ENCODE measurements at regions not wholly inside any gene's neighbourhood (a gene's known extent, or its start where the extent isn't known, plus 50 kb on each side); places are given as distances from the start of the nearest gene placed in this dataset.

DNA sequence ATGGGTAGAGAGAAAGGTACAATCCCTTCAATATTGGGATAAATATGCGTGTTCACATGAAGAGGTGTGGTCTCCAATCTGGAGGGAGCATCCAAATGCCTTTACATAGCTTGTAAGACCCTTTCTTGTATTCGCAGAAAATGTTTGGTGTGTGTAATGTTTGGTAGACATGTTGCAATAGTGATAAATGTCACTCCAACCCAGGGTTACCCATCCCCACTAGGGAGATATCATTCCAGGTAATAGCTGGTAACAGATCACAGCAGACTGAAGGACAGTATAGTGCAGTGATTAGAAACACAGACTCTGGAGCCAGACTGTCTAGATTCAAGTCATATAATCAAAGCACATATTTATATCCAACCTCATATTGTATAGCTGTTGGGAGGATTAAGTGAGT, 733.6 kb upstream of the TBX3 start:
- Mint-ChIP-seq H3K4me3 (no peak overlapping the region), H3K9me3 (no peaks in the 10 kb centered on the region), H3K27me3 (ENCODE audit: insufficient read depth) (no peaks in the 10 kb centered on the region; the same call in 1 of the 2 replicates), H3K36me3 (ENCODE audit: low read depth) (no peaks in the 10 kb centered on the region), H3K27ac (no peak overlapping the region), H3K4me1 (ENCODE audit: low read depth) (no peaks in the 10 kb centered on the region)
- TF ChIP-seq, protein P1, sequence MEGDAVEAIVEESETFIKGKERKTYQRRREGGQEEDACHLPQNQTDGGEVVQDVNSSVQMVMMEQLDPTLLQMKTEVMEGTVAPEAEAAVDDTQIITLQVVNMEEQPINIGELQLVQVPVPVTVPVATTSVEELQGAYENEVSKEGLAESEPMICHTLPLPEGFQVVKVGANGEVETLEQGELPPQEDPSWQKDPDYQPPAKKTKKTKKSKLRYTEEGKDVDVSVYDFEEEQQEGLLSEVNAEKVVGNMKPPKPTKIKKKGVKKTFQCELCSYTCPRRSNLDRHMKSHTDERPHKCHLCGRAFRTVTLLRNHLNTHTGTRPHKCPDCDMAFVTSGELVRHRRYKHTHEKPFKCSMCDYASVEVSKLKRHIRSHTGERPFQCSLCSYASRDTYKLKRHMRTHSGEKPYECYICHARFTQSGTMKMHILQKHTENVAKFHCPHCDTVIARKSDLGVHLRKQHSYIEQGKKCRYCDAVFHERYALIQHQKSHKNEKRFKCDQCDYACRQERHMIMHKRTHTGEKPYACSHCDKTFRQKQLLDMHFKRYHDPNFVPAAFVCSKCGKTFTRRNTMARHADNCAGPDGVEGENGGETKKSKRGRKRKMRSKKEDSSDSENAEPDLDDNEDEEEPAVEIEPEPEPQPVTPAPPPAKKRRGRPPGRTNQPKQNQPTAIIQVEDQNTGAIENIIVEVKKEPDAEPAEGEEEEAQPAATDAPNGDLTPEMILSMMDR (IDR thresholded peaks at IDR 0.05), result no peak
- no peak for DNase-seq

DNA sequence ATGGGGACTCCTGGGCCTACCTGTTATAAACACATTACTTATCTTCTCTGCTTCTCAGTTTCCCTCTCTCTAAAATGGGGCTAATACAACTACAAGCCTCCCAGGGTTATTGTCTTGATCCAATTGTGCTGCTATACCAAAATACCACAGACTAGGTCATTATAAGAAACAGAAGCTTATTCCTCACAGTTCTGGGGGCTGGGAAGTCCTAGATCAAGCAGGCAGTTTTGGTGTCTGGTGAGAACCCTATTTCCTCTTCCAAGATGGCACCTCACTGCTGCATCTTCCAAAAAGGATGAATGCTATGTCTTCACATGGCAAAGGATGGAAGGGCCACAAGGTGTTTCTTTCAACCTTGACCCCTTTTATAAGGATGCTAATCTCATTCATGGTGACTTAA, 732.9 kb upstream of the TBX3 start:
- DNase-seq, result no peak
- TF ChIP-seq, protein P1 (IDR thresholded peaks at IDR 0.05), result no peak
- H3K27ac Mint-ChIP-seq, result no peak overlapping the region
- no peaks in the 10 kb centered on the region for H3K36me3 Mint-ChIP-seq (ENCODE audit: low read depth)
- H3K27me3 Mint-ChIP-seq (ENCODE audit: insufficient read depth), result no peaks in the 10 kb centered on the region; the same call in 1 of the 2 replicates
- H3K4me1 Mint-ChIP-seq (ENCODE audit: low read depth), result no peaks in the 10 kb centered on the region
- H3K4me3 Mint-ChIP-seq, result no peak overlapping the region
- H3K9me3 Mint-ChIP-seq, result no peaks in the 10 kb centered on the region

DNA sequence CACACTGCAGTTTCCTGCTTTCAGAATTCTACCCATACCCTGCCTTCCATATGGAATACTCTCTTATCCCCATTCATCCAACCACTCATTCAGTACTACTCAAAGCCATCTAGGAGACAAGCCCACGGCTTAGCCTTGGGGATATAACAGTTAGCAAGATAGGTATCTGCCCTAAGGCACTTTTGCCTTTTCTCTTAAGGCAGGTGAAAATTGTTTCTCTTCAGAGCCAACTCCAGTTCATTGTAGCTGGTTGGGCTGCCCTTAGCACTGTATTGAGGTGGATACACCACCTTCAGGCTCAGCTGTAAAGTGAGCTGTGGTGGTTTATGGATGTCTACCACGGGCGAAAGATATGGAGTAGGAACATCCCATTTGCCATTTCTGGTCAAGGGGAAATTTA, 729.7 kb upstream of the TBX3 start:
- TF ChIP-seq, protein P1 (IDR thresholded peaks at IDR 0.05), result no peak
- Mint-ChIP-seq H3K27ac (no peak overlapping the region), H3K4me3 (no peak overlapping the region), H3K9me3 (no peaks in the 10 kb centered on the region), H3K27me3 (ENCODE audit: insufficient read depth) (no peaks in the 10 kb centered on the region; the same call in 1 of the 2 replicates), H3K4me1 (ENCODE audit: low read depth) (no peaks in the 10 kb centered on the region), H3K36me3 (ENCODE audit: low read depth) (no peaks in the 10 kb centered on the region)
- DNase-seq, result no peak

DNA sequence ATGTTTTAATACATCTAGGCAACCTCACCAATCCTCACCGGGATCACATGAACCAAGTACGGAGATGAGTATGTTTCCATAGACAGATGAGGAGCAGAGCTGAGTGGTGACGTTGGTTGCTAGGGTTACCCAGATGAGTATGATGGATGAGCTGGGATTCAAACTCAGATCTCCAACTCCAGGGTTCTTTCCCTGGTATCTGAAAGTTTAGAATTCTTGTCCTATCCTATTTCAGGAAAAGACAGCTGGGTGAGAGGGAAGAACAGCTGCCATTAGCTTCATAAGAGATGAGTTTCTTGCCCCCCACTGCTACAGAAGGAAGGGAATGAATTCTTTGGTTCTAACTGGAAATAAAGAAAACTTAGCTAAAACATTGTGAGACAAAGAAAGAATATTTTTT, 728.9 kb upstream of the TBX3 start:
- no peak for DNase-seq
- Mint-ChIP-seq H3K4me1 (ENCODE audit: low read depth) (no peaks in the 10 kb centered on the region), H3K27ac (no peak overlapping the region), H3K36me3 (ENCODE audit: low read depth) (no peaks in the 10 kb centered on the region), H3K4me3 (no peak overlapping the region), H3K9me3 (no peaks in the 10 kb centered on the region), H3K27me3 (ENCODE audit: insufficient read depth) (no peaks in the 10 kb centered on the region; the same call in 1 of the 2 replicates)
- TF ChIP-seq, protein P1 (IDR thresholded peaks at IDR 0.05), result no peak

DNA sequence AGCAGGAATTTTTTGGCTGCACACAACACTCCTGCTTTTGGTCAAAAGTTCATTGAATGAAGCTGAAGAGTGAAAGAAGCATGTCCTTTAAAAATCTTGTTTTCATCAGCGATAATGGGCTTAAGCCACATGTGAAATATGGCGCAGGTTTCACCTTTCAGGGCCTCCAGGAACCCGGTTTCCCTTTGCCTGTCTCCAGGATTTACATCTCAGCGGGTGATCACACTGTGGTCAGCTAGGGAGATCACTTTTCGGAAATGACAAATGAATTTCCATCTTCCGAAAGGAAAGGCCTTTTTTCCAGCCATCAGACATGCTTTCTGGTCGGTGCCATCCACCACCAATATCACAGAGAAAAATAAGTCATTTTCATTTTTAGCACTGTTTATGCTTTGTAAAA, 727.1 kb upstream of the TBX3 start:
- H3K27ac Mint-ChIP-seq, result no peak overlapping the region
- TF ChIP-seq, protein P1 (IDR thresholded peaks at IDR 0.05), result no peak
- no peaks in the 10 kb centered on the region for H3K9me3 Mint-ChIP-seq
- no peak overlapping the region for H3K4me3 Mint-ChIP-seq
- H3K27me3 Mint-ChIP-seq (ENCODE audit: insufficient read depth), result no peaks in the 10 kb centered on the region; the same call in 1 of the 2 replicates
- DNase-seq, result no peak
- H3K36me3 Mint-ChIP-seq (ENCODE audit: low read depth), result no peaks in the 10 kb centered on the region
- H3K4me1 Mint-ChIP-seq (ENCODE audit: low read depth), result peaks cover 4% of the 10 kb centered on the region

DNA sequence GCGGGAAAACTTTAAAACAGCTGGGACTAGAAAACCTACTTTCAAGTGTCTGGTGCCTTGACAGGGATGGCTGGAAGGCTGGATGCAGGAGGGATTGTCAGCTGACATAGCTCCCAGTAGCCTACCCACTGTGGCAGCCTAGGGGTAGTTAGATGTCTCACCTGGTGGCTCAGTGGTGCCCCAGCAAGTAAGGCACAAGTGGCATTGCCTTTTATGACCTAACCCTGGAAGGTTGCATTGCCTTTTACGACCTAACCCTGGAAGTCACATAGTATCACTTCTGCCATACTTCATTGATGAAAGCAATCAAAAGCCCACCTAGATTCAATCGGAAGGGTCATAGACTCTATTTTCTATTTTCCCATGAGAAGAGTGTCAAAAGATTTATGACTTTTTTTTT, 724.7 kb upstream of the TBX3 start:
- Mint-ChIP-seq H3K9me3 (peaks cover 4% of the 10 kb centered on the region; the same call in 1 of the 2 replicates), H3K4me1 (ENCODE audit: low read depth) (peaks cover 29% of the 10 kb centered on the region), H3K36me3 (ENCODE audit: low read depth) (peaks cover 9% of the 10 kb centered on the region; the same call in 1 of the 2 replicates), H3K27me3 (ENCODE audit: insufficient read depth) (peaks cover 2% of the 10 kb centered on the region; the same call in 1 of the 2 replicates), H3K27ac (no peak overlapping the region), H3K4me3 (no peak overlapping the region)
- TF ChIP-seq, protein P1 (IDR thresholded peaks at IDR 0.05), result no peak
- no peak for DNase-seq
